Panc1 (cell line): ENCODE measurements at regions not wholly inside any gene's neighbourhood (a gene's known extent, or its start where the extent isn't known, plus 50 kb on each side); places are given as distances from the start of the nearest gene placed in this dataset.

Experiments
- ATAC-seq: fragments of 200-7000 bp; cut with Tn5 transposase; 2 replicates; pipeline ENCODE4 v1.9.1; 2020; ENCODE audit warnings: mild to moderate bottlenecking, moderate library complexity
- BruUV-seq: library from RNA; stranded (reverse); fragments of 400-500 nt; replicated peaks from 2 replicates; lab custom pipeline; 2021; lab: Mats Ljungman, UMichigan
- CTCF ChIA-PET: fragments of 300-600 bp; sonication (Branson Sonifier 250); formaldehyde crosslinking; loops from one replicate; lab custom pipeline; 2022; ENCODE audit warnings: antibody characterized with exemption; lab: Charles Lee
- POLR2A ChIA-PET: fragments of 300-600 bp; sonication (Branson Sonifier 250); formaldehyde crosslinking; loops from one replicate; lab custom pipeline; 2022; ENCODE audit warnings: antibody characterized with exemption; lab: Charles Lee
- DNase-seq: peaks from one replicate; pipeline ENCODE4 v3.0.0-alpha.2; 2010; ENCODE audit warnings: low read depth, low spot score
- H3K27ac ChIP-seq: 2 replicates; pipeline ENCODE4 v1.5.1; 2011; ENCODE audit warnings: mild to moderate bottlenecking, low read length, inconsistent platforms
- H3K27me3 ChIP-seq: fragments of 200-500 bp; sonication (Bioruptor generic); 2 replicates; pipeline ENCODE4 v1.6.0; 2014; ENCODE audit warnings: low read length, inconsistent platforms; ENCODE audit not compliant: control insufficient read depth, insufficient read depth
- H3K36me3 ChIP-seq: fragments of 200-500 bp; sonication (Bioruptor generic); 2 replicates; pipeline ENCODE4 v1.5.1; 2014; ENCODE audit warnings: inconsistent platforms, mild to moderate bottlenecking, low read length, moderate library complexity; ENCODE audit not compliant: control insufficient read depth, insufficient read depth
- H3K4me1 ChIP-seq: 2 replicates; pipeline ENCODE4 v1.5.1; 2011; ENCODE audit warnings: inconsistent platforms, mild to moderate bottlenecking, low read length, moderate library complexity; ENCODE audit not compliant: control insufficient read depth, insufficient read depth
- H3K4me3 ChIP-seq, 2 experiments: 2 replicates each; pipeline ENCODE4 v1.5.1; 2011 to 2012; ENCODE audit warnings: low read depth in 2 of 2, low read length in 2 of 2, mild to moderate bottlenecking in 2 of 2, inconsistent platforms in 1 of 2, moderate library complexity in 1 of 2
- H3K9me3 ChIP-seq: fragments of 200-500 bp; sonication (Bioruptor generic); 2 replicates; pipeline ENCODE4 v1.5.1; 2014; ENCODE audit warnings: low read depth, mild to moderate bottlenecking, inconsistent platforms, low read length, moderate library complexity; ENCODE audit not compliant: control insufficient read depth, insufficient read depth
- CTCF ChIP-seq: fragments of 450-650 bp; IDR thresholded peaks from 2 replicates; pipeline ENCODE4 v1.5.1; 2017; ENCODE audit warnings: mild to moderate bottlenecking
- POLR2AphosphoS5 ChIP-seq: IDR thresholded peaks from 2 replicates; pipeline ENCODE4 v1.6.1; 2012; ENCODE audit warnings: mild to moderate bottlenecking, low read depth, low read length, moderate library complexity
- REST ChIP-seq, 2 experiments: IDR thresholded peaks; 2 replicates each; pipeline ENCODE4 v1.6.1; 2011 to 2012; ENCODE audit warnings: low read depth in 2 of 2, control low read depth in 1 of 2, low read length in 1 of 2, mild to moderate bottlenecking in 1 of 2, moderate library complexity in 1 of 2; ENCODE audit not compliant: insufficient read depth in 1 of 2
- SIN3A ChIP-seq: IDR thresholded peaks from 2 replicates; pipeline ENCODE4 v1.6.1; 2012; ENCODE audit warnings: low read depth, mild to moderate bottlenecking, low read length, moderate library complexity, borderline replicate concordance; ENCODE audit not compliant: insufficient read depth
- TCF7L2 ChIP-seq: IDR thresholded peaks from 2 replicates; pipeline ENCODE4 v1.6.1; 2011; ENCODE audit warnings: mild to moderate bottlenecking, low read depth, low read length, inconsistent platforms
- in situ Hi-C: cut with HindIII; loops from 2 replicates; pipeline ENCODE4 v1.10.0; 2016; ENCODE audit warnings: low sequenced_read_pairs, low pct_unique_long_range_greater_than_20kb
- intact Hi-C: fragments of 100-400 bp; cut with micrococcal nuclease; formaldehyde crosslinking; loops from one replicate; pipeline ENCODE4 v1.10.0; 2022; ENCODE audit not compliant: unreplicated experiment

- H3K4me1 ChIP-seq, result no peaks in the 10 kb centered on the region
- no TSS peak for BruUV-seq
- DNase-seq, result peak; percentile 60
- CTCF ChIA-PET, result no interaction called here
- intact Hi-C loops (no loop called here), in situ Hi-C loops (no loop called here)
- H3K27me3 ChIP-seq, result no peaks in the 10 kb centered on the region
- no peak for ATAC-seq
- H3K9me3 ChIP-seq, result no peaks in the 10 kb centered on the region
- POLR2A ChIA-PET, result no interaction called here
- TF ChIP-seq CTCF, result no peak
- TF ChIP-seq POLR2AphosphoS5, result no peak
- TF ChIP-seq SIN3A, result no peak
- no peak for TF ChIP-seq REST (IDR thresholded peaks at IDR 0.05; ENCODE audit: insufficient read depth in 1 of 2, low read depth in 2 of 2, low read length in 1 of 2)
- no peak for TF ChIP-seq TCF7L2
- no peaks in the 10 kb centered on the region for H3K36me3 ChIP-seq
- no peak overlapping the region for H3K27ac ChIP-seq
- H3K4me3 ChIP-seq, result no peak overlapping the region
These were observed 407.0 kb downstream of the ENC1 start for GRCh38 chr5:74233571-74233970.

GRCh38 chr5:74233091-74233490 is 407.4 kb downstream of the ENC1 start:
- CTCF ChIA-PET, result no interaction called here
- no TSS peak for BruUV-seq
- Histone ChIP-seq H3K4me1 (no peaks in the 10 kb centered on the region), H3K27me3 (no peaks in the 10 kb centered on the region), H3K9me3 (no peaks in the 10 kb centered on the region), H3K36me3 (no peaks in the 10 kb centered on the region), H3K4me3 (no peak overlapping the region), H3K27ac (no peak overlapping the region)
- TF ChIP-seq SIN3A (no peak), REST (IDR thresholded peaks at IDR 0.05; ENCODE audit: insufficient read depth in 1 of 2, low read depth in 2 of 2, low read length in 1 of 2) (no peak), TCF7L2 (no peak), CTCF (no peak), POLR2AphosphoS5 (no peak)
- POLR2A ChIA-PET, result no interaction called here
- ATAC-seq (no peak), DNase-seq (no peak)
- intact Hi-C loops, result no loop called here
- in situ Hi-C loops, result no loop called here
